Mesenchymal stem cell (in vitro differentiated cells and primary cell): ENCODE measurements at regions not wholly inside any gene's neighbourhood (a gene's known extent, or its start where the extent isn't known, plus 50 kb on each side); places are given as distances from the start of the nearest gene placed in this dataset.

Source experiments
- DNase-seq: peaks from one replicate; pipeline ENCODE4 v3.0.0-alpha.2; 2013
- H2AFZ ChIP-seq: one replicate; pipeline ENCODE4 v1.6.1; 2013; ENCODE audit warnings: low read depth, mild to moderate bottlenecking, control low read depth, inconsistent platforms, low read length, moderate library complexity
- H2AK5ac ChIP-seq: 2 replicates; pipeline ENCODE4 v1.6.1; 2013; ENCODE audit warnings: low read length, moderate library complexity, mild to moderate bottlenecking, inconsistent platforms; ENCODE audit not compliant: severe bottlenecking
- H2BK120ac ChIP-seq: one replicate; pipeline ENCODE4 v1.6.1; 2013; ENCODE audit warnings: low read depth, mild to moderate bottlenecking, inconsistent platforms, low read length, moderate library complexity
- H2BK12ac ChIP-seq, 2 experiments: one replicate each; pipeline ENCODE4 v1.6.1; 2013; ENCODE audit warnings: inconsistent platforms in 2 of 2, low read length in 2 of 2, mild to moderate bottlenecking in 2 of 2, moderate library complexity in 2 of 2, control low read depth in 1 of 2
- H2BK15ac ChIP-seq: one replicate; pipeline ENCODE4 v1.6.1; 2013; ENCODE audit warnings: mild to moderate bottlenecking, low read depth, inconsistent platforms; ENCODE audit not compliant: poor library complexity, severe bottlenecking
- H2BK5ac ChIP-seq: 2 replicates; pipeline ENCODE4 v1.6.1; 2013; ENCODE audit warnings: low read depth, mild to moderate bottlenecking, low read length, control low read depth, inconsistent platforms; ENCODE audit not compliant: poor library complexity, severe bottlenecking
- H3K14ac ChIP-seq, 2 experiments: one replicate each; pipeline ENCODE4 v1.6.1; 2013; ENCODE audit warnings: inconsistent platforms in 2 of 2, low read length in 2 of 2, control low read depth in 1 of 2, mild to moderate bottlenecking in 1 of 2, moderate library complexity in 1 of 2
- H3K18ac ChIP-seq, 2 experiments: one replicate each; pipeline ENCODE4 v1.6.1; 2013; ENCODE audit warnings: inconsistent platforms in 2 of 2, low read length in 2 of 2, control low read depth in 1 of 2, low read depth in 1 of 2, mild to moderate bottlenecking in 1 of 2
- H3K23ac ChIP-seq, 2 experiments: one replicate each; pipeline ENCODE4 v1.6.1; 2013; ENCODE audit warnings: inconsistent platforms in 2 of 2, low read length in 2 of 2, mild to moderate bottlenecking in 2 of 2, moderate library complexity in 2 of 2, control low read depth in 1 of 2
- H3K27ac ChIP-seq: 2 replicates; pipeline ENCODE4 v1.5.1; 2013; ENCODE audit warnings: mild to moderate bottlenecking, moderate library complexity, low read length, control low read depth, inconsistent platforms; ENCODE audit not compliant: poor library complexity, severe bottlenecking
- H3K27me3 ChIP-seq, 2 experiments: 2 replicates each; pipeline versions ENCODE4 v1.6.1 to v1.7.0; 2013; ENCODE audit warnings: low read length in 2 of 2, mild to moderate bottlenecking in 2 of 2, moderate library complexity in 2 of 2, control low read depth in 1 of 2, inconsistent platforms in 1 of 2; ENCODE audit not compliant: control insufficient read depth in 1 of 2, insufficient read depth in 1 of 2
- H3K36me3 ChIP-seq, 2 experiments: 2 replicates each; pipeline versions ENCODE4 v1.6.1 to v1.7.0; 2013; ENCODE audit warnings: low read length in 2 of 2, control low read depth in 1 of 2, inconsistent platforms in 1 of 2, low read depth in 1 of 2, mild to moderate bottlenecking in 1 of 2; ENCODE audit not compliant: insufficient read depth in 2 of 2, control insufficient read depth in 1 of 2
- H3K4ac ChIP-seq, 2 experiments: one replicate each; pipeline ENCODE4 v1.6.1; 2013; ENCODE audit warnings: inconsistent platforms in 2 of 2, low read length in 2 of 2, mild to moderate bottlenecking in 2 of 2, moderate library complexity in 2 of 2, control low read depth in 1 of 2, low read depth in 1 of 2
- H3K4me1 ChIP-seq: 2 replicates; pipeline ENCODE4 v1.6.1; 2013; ENCODE audit warnings: low read depth, low read length, control low read depth; ENCODE audit not compliant: control insufficient read depth, insufficient read depth
- H3K4me2 ChIP-seq: 2 replicates; pipeline ENCODE4 v1.6.1; 2013; ENCODE audit warnings: low read length, mild to moderate bottlenecking, inconsistent platforms; ENCODE audit not compliant: poor library complexity, severe bottlenecking
- H3K4me3 ChIP-seq, 2 experiments: 2 replicates each; pipeline versions ENCODE4 v1.5.1 to v1.7.0; 2013; ENCODE audit warnings: low read length in 2 of 2, mild to moderate bottlenecking in 2 of 2, control low read depth in 1 of 2, low read depth in 1 of 2; ENCODE audit not compliant: insufficient read depth in 1 of 2
- H3K79me1 ChIP-seq: replicated peaks from 2 replicates; pipeline ENCODE4 v1.6.1; 2013; ENCODE audit warnings: mild to moderate bottlenecking, control low read depth, low read length, inconsistent platforms; ENCODE audit not compliant: poor library complexity, severe bottlenecking
- H3K9ac ChIP-seq: 2 replicates; pipeline ENCODE4 v1.7.0; 2013; ENCODE audit warnings: mild to moderate bottlenecking, low read length, moderate library complexity
- H3K9me3 ChIP-seq: 2 replicates; pipeline ENCODE4 v1.7.0; 2013; ENCODE audit warnings: mild to moderate bottlenecking, low read length; ENCODE audit not compliant: control insufficient read depth
- H4K8ac ChIP-seq: one replicate; pipeline ENCODE4 v1.6.1; 2013; ENCODE audit warnings: inconsistent platforms, mild to moderate bottlenecking, low read length, moderate library complexity
- H4K91ac ChIP-seq: one replicate; pipeline ENCODE4 v1.6.1; 2013; ENCODE audit warnings: mild to moderate bottlenecking, low read length, inconsistent platforms
- WGBS: methylation state at CpG from one replicate; pipeline ENCODE4 v1.1.7; 2013; ENCODE audit warnings: mixed read lengths; 5-methylcytosine and 5-hydroxymethylcytosine counted together

DNA sequence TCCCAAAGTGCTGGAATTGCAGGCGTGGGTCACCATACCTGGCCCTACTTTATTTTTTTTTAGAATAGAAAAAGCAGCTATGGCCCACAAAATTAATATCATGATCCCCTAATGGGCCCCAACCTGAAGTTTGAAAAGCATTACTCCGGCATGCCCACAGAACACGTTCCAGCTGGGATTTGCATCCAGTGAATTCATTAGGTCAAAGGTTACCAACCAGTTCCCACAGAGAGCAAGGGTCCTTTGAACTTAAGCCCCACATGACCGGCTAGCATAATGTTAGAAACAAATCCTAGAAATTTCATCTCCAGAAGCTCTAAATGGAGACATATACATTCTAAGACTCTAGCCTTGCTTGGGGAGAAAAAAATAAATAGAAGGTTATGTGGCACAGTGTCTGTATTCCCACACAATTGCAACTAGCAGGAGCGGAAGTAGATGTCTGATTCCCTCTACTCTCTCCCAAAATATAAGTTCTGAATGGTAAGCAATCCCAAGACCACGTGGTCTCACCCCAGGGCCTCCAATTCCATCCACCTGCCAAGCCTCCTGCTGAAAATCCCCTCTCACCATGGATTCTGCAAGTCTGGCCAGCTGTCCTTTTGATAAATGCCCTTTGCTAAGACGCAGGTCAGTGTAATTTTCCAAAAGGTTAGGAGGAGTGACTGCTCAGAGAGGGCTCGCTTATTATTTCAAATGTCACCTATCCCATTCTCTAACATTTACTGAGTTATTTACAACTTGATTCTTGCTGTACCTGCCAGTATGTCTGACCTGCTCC lies 395.8 kb downstream of the NPIPA8 start:
- Histone ChIP-seq H3K4ac (no peak overlapping the region), H2BK12ac (no peak overlapping the region), H3K36me3 (no peaks in the 10 kb centered on the region), H2BK120ac (no peak overlapping the region), H3K4me1 (no peaks in the 10 kb centered on the region), H3K79me1 (no peaks in the 10 kb centered on the region), H3K27ac (no peak overlapping the region), H2BK5ac (no peak overlapping the region), H3K4me3 (no peak overlapping the region), H3K4me2 (no peak overlapping the region), H3K9ac (no peak overlapping the region), H3K14ac (no peak overlapping the region), H3K23ac (no peak overlapping the region), H2AK5ac (no peak overlapping the region), H3K9me3 (peaks cover 4% of the 10 kb centered on the region), H3K27me3 (no peaks in the 10 kb centered on the region), H4K8ac (no peak overlapping the region), H3K18ac (no peak overlapping the region), H2BK15ac (no peak overlapping the region), H2AFZ (no peak overlapping the region), H4K91ac (no peak overlapping the region)
- DNase-seq: no peak
- WGBS: 52% methylated on average over 7 of the region's 8 CpGs

DNA sequence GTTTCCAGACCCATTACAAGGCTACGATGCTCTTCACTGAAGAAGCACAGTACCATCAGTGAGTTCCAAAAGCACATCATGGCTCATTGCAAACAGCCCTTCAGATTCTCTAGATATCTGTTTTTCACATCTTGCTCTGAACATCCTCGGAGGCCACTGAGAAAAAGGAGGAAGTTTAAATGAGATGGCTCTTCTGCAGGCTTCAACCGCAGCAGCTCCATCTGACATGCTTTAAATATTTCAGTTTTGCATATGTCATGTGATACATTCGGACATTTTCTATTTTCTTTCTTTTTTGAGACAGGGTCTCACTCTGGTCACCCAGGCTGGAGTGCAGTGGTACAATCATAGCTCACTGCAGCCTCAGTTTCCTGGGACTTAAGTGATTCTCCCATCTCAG lies 396.8 kb downstream of the NPIPA8 start:
- no peak overlapping the region for H4K8ac ChIP-seq
- H3K23ac ChIP-seq: no peak overlapping the region
- no peak overlapping the region for H3K4ac ChIP-seq
- H3K4me1 ChIP-seq: no peaks in the 10 kb centered on the region
- no peaks in the 10 kb centered on the region for H3K9me3 ChIP-seq
- no peak overlapping the region for H4K91ac ChIP-seq
- no peak overlapping the region for H2AFZ ChIP-seq
- H2AK5ac ChIP-seq: no peak overlapping the region
- no peaks in the 10 kb centered on the region for H3K27me3 ChIP-seq
- H2BK120ac ChIP-seq: no peak overlapping the region
- no peak overlapping the region for H3K18ac ChIP-seq
- H3K14ac ChIP-seq: no peak overlapping the region
- no peak overlapping the region for H3K4me3 ChIP-seq
- H3K4me2 ChIP-seq: no peak overlapping the region
- no peak for DNase-seq
- H2BK15ac ChIP-seq: no peak overlapping the region
- no peak overlapping the region for H2BK12ac ChIP-seq
- H3K36me3 ChIP-seq: no peaks in the 10 kb centered on the region
- no peak overlapping the region for H3K27ac ChIP-seq
- 68% methylated on average over 4 of the region's 4 CpGs for WGBS
- no peak overlapping the region for H2BK5ac ChIP-seq
- H3K79me1 ChIP-seq: no peaks in the 10 kb centered on the region
- no peak overlapping the region for H3K9ac ChIP-seq

DNA sequence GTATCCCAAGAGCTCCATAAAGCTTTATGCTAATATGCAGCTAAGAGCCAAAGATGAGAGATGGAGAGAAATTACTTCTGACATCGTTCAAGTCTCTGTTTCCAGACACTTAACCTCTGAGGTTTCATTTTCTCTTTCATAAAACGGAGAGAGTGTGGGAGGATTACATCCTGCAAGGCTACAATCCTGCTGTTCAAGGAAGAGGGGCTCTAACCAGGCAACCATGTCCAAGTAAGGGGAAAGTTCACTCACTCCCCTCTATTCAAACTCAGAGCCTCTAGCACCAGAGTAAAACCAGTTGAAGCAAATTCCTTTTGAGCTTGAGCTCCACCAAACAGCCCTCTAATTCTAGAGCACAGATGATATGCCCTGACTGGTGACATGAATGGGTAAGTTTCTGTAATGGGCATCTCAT lies 397.4 kb downstream of the NPIPA8 start:
- H2AFZ ChIP-seq: no peak overlapping the region
- H2AK5ac ChIP-seq: no peak overlapping the region
- peak overlapping the region in 1 of 2 experiments; percentile 23 for H3K4me3 ChIP-seq
- H3K4me1 ChIP-seq: no peaks in the 10 kb centered on the region
- 40% methylated on average over 1 of the region's 2 CpGs for WGBS
- no peak overlapping the region for H3K14ac ChIP-seq
- no peak overlapping the region for H4K91ac ChIP-seq
- H3K23ac ChIP-seq: no peak overlapping the region
- H2BK12ac ChIP-seq: no peak overlapping the region
- no peak overlapping the region for H2BK5ac ChIP-seq
- H4K8ac ChIP-seq: no peak overlapping the region
- no peak overlapping the region for H2BK120ac ChIP-seq
- H3K27ac ChIP-seq: no peak overlapping the region
- H3K4me2 ChIP-seq: no peak overlapping the region
- no peaks in the 10 kb centered on the region for H3K79me1 ChIP-seq
- H3K9ac ChIP-seq: no peak overlapping the region
- no peaks in the 10 kb centered on the region for H3K27me3 ChIP-seq
- H3K9me3 ChIP-seq: no peaks in the 10 kb centered on the region
- no peak for DNase-seq
- H3K4ac ChIP-seq: no peak overlapping the region
- H3K18ac ChIP-seq: no peak overlapping the region
- no peaks in the 10 kb centered on the region for H3K36me3 ChIP-seq
- H2BK15ac ChIP-seq: no peak overlapping the region

DNA sequence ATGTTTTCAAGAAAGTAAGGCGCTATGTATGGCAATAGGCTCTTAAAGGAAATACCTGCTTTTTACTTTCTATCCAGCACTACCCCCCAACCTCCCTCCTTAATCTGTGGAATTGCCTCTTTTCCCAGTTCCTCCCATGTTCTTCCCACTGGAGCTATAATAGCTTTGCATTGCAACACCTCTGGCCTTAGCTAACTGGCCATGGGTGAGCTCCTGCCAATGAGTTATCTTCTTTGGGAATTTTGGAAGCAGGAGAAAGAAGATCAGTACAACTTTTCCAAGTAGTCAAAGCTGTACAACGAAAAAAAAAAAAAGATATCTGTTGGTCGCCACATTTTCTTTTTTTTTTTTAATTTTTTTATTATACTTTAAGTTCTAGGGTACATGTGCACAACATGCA lies 398.0 kb downstream of the NPIPA8 start:
- Histone ChIP-seq H3K27me3 (no peaks in the 10 kb centered on the region), H2BK15ac (no peak overlapping the region), H3K9me3 (no peaks in the 10 kb centered on the region), H3K18ac (no peak overlapping the region), H3K23ac (no peak overlapping the region), H3K4ac (no peak overlapping the region), H3K4me3 (no peak overlapping the region), H2AK5ac (no peak overlapping the region), H2BK12ac (no peak overlapping the region), H3K4me2 (no peak overlapping the region), H4K8ac (no peak overlapping the region), H2BK120ac (no peak overlapping the region), H3K27ac (no peak overlapping the region), H4K91ac (no peak overlapping the region), H3K14ac (no peak overlapping the region), H2AFZ (no peak overlapping the region), H3K79me1 (no peaks in the 10 kb centered on the region), H3K4me1 (no peaks in the 10 kb centered on the region), H2BK5ac (no peak overlapping the region), H3K36me3 (no peaks in the 10 kb centered on the region), H3K9ac (no peak overlapping the region)
- no peak for DNase-seq
- WGBS: 39% methylated on average over 1 of the region's 3 CpGs
